SIG-M5 (cell line): ENCODE measurements at regions not wholly inside any gene's neighbourhood (a gene's known extent, or its start where the extent isn't known, plus 50 kb on each side); places are given as distances from the start of the nearest gene placed in this dataset.
"Not testable (repeated sequence)": the region's sequence is repeated elsewhere in the genome, so short reads cannot be mapped to it uniquely, and the experiment has no call there.

Experiments
- DNase-seq: peaks from one replicate; lab custom pipeline; 2025; lab: John Stamatoyannopoulos, UW

DNA sequence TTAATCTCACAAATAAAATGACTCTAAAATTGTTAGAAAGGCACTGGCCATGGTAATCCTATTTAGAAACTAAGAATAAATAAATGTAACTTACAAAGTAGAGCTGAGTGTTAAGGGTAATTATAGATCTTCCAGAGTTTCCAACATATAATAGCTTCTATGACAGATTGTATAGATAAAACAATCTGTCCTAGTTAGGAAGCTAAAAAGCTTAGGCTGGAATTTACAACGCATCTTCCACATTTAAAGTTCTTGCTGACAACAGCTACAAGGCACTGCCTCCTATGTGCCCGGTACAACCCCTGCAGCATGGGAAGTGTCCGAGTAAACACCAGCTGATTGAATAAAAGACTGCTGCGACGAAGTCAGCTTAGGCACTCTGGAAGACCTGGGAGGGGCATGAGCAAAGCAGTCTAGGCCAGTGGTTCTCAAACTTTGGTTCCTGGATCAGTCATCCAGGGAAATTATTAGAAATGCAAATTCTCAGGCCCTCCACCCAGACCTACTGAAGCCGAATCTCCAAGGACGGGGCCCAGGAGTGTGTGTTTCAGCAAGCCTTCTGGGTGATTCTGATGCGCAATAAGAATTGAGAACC, 635.6 kb upstream of the TBX3 start:
- DNase-seq: no peak

DNA sequence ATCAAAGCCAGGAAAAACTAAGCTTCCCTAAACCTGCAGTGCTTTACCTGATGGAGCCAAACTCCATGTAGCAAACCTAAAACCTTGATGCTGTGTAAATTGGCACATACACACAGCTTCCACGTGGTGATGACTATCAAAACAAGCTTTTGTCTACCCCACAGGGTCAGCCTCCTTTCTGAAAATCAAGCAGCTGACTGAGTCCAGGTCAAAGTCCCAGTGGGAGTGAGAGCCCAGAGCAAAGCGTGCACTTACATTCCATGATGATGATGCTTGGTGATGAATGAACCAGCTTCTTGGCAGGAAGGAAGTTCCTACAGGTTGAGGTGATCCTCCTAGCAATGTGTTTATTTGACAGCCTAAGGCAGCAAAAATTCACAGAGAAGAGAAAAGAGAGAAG, 630.0 kb upstream of the TBX3 start:
- DNase-seq: no peak

DNA sequence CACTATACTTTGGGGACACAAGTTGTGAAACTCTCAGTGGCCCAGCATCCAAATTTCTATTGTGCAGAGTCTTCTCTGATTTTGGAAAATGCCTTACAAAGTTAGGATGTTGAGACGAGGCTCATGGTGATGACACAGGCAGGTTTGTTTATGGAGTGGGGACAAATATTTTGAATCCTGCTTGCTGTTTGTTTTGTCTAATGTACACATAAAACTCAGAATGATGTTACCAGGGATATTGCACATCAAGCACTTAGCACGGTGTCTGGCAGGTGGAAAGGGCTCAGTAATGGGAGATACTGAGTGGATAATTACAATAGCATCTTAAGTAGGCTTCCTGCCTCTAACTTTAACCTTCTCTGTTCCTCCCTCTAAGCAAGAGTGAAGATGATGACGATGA, 628.9 kb upstream of the TBX3 start:
- DNase-seq: no peak

DNA sequence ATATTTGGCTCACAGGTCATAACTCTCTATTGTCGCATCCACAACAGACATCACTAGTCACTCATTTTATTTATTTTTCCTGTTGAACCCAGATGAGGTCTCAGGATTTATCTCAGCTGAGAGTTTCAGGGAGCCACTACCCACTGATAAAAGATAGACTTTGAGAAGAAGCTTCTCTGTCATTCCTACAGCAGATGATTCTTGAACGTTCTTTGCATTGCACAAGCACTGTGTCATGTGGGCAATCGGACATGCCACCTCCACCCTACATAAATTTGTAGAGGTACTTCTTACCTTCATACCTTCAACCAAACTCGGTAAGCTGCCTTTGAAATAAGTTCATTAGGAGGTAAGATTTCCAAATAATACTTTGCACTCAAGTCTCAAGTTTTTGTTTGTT, 627.9 kb upstream of the TBX3 start:
- DNase-seq: no peak

DNA sequence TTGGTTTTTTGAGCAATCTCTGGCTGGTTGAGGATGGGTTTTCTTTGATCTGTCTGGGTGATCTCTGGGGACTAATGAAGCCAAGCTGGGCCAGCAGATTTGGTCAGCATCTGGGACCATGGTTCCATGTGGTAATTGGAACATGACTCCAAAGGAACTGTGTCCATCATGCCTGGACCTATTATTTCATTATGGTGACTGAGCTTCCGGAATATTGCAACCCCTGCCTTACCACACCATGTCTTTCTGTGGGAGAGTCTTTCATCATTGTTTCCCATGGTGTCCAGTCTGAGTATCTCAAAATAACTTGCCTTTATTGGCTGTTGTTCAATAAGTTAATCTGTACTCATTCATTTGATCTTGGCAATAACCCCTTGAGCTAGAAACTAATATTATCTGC, 624.9 kb upstream of the TBX3 start:
- no peak for DNase-seq

DNA sequence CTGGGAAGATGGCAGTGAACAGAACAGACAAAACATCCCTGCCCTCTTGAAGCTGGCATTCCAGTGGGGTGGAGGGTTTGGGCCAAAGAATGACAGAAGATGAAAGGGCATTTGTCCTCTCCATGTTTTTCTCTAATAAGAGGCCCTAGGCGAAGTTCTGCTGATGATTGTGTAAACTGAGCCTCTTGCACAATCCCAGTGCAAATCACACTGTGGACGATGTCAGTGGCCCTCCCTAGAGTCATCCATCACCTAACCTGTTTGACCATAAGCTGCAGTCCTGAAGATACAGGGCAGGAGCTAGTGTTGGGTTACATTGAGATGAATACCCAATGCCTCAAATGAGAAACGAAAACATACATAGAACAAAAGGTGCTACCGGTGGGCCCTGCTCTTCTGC, 622.4 kb upstream of the TBX3 start:
- DNase-seq: no peak

DNA sequence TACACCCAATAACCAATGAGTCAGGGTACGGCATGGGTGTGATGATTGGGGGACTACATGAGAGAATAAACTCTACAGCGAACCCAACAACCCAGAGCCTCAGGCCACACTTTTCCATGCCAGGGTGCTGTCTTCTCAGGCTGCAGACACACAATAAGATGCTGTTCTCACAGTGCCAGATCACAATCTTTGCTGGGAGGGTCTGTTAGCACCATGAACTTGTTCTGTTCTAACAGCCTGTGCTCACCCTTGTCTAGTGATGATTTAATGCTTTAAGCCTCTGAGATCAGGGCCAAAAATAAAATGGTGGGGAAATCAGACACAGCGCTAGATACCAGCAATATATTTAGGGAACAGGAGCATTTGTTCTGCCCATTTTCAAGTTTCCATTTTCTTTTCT, 621.9 kb upstream of the TBX3 start:
- DNase-seq: no peak

GRCh38 chr12:115305275-115305674, 621.3 kb upstream of the TBX3 start:
- DNase-seq: no peak

- DNase-seq: no peak
Measured at GRCh38 chr12:115303723-115304309, 619.8 kb upstream of the TBX3 start.

- no peak for DNase-seq
Measured at GRCh38 chr12:115297445-115297844, 613.5 kb upstream of the TBX3 start.

DNA sequence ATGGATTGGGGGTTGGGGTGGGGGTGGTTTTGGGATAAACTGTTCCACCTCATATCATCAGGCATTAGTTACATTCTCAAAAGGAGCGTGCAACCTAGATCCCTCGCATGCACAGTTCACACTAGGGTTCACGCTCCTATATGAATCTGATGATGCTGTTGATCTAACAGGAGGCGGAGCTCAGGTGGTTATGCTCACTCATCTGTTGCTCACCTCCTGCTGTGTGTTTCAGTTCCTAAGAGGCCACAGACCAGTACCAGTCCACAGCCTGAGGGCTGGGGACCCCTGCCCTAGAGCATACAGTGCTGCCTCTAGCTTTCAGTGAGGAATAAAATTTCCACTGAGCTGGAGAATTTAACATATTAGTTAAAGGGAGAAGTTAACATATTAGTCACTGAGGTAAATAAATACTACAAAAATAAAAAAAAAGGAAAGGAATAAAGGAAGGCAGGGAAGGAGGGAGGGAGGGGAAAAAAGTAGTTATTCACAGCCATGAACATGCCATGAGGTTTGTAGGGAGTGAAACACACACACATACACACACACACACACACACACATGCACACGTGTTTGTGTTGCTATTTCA, 612.7 kb upstream of the TBX3 start:
- no peak for DNase-seq

DNA sequence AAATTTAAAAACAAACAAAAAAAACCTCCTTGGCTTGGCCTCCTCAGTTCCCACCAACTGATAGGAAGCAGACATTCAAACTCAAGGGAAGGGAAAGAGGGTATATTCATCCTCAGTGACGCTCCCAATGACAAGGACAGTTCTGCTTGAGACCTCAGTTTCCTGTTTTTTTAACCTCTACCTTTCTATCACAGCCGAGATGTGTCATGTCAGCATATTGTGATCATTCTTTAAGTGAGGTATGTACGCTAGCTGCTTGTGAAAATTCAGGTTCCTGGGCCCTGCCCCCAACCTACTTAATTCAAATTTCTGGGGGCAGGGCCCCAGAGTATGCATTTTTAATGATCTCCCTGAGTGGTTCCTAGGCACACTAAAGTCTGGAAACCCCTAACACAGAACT, 611.9 kb upstream of the TBX3 start:
- no peak for DNase-seq

GRCh38 chr12:115294453-115295133, 610.6 kb upstream of the TBX3 start:
- DNase-seq: no peak

DNA sequence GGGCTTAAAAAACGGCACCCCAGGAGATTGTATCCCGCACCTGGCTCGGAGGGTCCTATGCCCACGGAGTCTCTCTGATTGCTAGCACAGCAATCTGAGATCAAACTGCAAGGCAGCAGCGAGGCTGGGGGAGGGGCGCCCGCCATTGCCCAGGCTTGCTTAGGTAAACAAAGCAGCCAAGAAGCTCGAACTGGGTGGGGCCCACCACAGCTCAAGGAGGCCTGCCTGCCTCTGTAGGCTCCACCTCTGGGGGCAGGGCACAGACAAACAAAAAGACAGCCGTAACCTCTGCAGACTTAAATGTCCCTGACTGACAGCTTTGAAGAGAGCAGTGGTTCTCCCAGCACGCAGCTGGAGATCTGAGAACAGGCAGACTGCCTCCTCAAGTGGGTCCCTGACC, 601.5 kb upstream of the TBX3 start:
- DNase-seq: not testable (repeated sequence)

DNA sequence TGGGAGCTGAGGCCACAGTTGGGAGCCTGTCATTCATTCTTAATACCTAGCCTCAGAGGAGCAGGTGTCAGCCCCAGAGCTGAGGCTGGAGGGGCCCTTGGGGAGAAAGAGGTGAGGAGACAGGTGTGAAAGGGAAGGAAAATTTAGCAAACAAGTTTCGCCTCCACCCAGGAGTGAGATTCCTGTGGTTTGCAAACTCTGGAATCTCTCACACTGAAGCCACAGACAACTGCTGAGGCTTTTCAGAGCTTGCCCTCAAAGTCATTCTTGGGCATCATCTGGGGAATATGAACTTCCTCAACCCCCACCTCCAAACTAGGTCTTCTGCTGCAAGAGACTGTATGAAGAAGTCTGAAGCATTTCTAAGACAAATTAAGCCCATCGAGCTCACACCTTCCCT, 589.5 kb upstream of the TBX3 start:
- no peak for DNase-seq

- DNase-seq: no peak
Measured at GRCh38 chr12:115268451-115268850, 584.5 kb upstream of the TBX3 start.

DNA sequence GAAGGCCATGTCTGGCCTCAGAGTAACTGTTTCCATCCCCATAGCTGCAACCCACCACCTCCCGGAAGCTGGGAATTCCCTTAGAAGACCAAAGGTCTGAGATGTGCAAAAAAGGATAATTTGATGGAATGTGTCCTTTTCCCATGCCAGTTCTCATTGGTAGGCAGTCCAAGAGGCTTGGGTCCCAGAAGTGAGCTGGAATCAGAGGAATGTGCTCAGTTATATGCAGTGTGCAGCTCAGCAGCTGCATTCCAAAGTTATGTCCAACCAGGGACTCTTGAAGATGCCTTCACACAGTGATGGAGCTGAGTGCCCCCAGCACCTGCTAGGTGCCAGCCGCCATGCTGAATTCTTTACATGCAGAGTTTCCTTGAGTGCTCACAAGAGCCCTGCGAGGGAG, 583.9 kb upstream of the TBX3 start:
- no peak for DNase-seq

GRCh38 chr12:115267464-115267863, 583.5 kb upstream of the TBX3 start:
- DNase-seq: no peak

GRCh38 chr12:115264605-115265004, 580.6 kb upstream of the TBX3 start:
- DNase-seq: no peak

DNA sequence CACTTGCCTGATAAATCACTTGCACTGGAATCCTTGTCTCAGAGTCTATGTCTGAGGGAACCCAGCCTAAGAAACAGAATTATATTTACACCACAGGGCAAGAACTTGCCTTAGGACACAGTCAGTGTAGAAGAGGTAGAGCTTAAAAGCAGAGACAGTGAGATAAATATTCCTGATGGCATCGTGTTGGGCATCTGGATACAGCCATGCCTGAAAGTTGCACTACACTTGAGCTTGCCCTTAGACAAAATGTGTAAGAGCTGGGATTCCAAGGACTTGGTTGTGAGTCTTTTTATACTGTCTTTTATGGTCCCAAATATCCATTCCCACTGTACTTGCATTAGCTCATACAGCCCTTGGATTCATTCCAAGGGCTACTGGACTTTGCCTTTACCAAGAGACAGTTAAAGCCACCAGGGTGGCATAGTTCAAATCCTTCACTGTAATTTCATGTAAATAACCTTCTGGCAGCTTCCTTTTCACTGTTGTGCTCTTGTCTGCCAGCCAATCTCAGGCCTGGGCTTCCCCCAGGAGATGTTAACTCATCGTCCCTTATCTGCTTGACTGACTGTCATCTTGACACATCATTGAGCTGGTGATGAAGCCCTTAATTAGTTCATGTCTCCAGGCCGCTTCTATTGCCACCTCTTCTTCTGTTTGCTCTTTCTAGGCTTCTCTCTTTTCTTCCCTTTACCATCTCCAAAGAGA, 577.9 kb upstream of the TBX3 start:
- DNase-seq: no peak

DNA sequence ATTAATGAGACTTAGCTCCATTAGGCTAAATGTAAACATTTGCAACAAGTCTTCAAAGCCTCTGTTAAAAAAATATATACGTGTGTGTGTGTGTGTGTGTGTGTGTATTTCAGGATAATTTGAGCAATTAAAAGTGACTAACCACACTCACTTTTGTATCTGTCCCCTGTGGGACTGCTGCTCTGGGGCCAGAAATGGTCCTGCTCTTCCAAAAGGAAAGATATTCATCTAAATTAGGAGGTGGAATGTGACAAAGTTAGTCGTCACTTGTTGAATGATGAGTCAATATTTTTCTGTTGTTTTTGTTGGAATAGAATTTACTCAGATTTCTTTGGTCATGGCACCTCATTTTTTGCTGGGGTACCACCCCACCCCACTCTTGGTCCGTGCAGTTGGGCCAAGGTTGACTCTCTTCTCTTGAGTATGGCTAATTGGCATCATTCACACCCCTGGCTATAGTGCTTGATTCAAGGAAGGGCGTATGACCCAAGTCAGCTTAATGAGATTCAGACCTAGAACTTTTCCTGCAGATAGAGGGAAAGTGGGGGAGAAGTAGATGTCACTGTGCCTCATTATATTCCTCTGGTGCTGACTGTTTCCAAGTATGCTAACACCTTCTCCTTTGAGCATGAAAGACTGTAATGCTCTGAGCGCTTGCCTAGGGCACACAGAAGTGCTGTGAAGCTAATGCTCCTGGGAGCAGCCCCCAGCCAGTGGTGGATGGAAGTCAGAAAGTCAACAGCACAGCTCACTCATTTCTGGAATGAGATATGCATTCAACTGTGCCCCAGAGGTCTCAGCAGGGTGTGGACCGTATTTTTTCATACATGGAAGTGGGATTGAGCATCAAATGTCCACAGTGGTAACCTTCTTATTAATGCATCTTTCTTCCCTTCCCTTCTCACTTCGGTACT, 577.0 kb upstream of the TBX3 start:
- no peak for DNase-seq
